K562 (cell line): ENCODE measurements at regions not wholly inside any gene's neighbourhood (a gene's known extent, or its start where the extent isn't known, plus 50 kb on each side); places are given as distances from the start of the nearest gene placed in this dataset.

Source experiments
- ATAC-seq: fragments of 200-7000 bp; cut with Tn5 transposase; 3 replicates; pipeline ENCODE4 v1.9.1; 2020; ENCODE audit warnings: moderate library complexity
- BruUV-seq: library from RNA; stranded (reverse); fragments of 400-500 nt; replicated peaks from 2 replicates; lab custom pipeline; 2021; lab: Mats Ljungman, UMichigan
- CTCF ChIA-PET: fragments of 300-600 bp; formaldehyde crosslinking; extraction: SDS; loops from one replicate; lab custom pipeline; 2021; ENCODE audit warnings: low intra/inter-chr PET ratio; lab: Yijun Ruan, JAX
- POLR2A ChIA-PET: fragments of 300-600, 350-650 bp; sonication (Branson Sonifier 250); formaldehyde crosslinking; extraction: SDS; loops from one replicate; lab custom pipeline; 2021; ENCODE audit warnings: antibody characterized with exemption, inconsistent platforms; lab: Yijun Ruan, JAX
- DNase-seq, 4 experiments: peaks; one replicate each; pipeline versions ENCODE4 v3.0.0 to v3.0.0-alpha.2; 2011 to 2018; ENCODE audit warnings: low spot score in 3 of 4, mixed read lengths in 3 of 4; ENCODE audit errors: extremely low read depth in 1 of 4
- FAIRE-seq: peaks from 2 replicates; lab custom pipeline; 2011; peaks lifted over from hg19 to GRCh38; lab: Jason Lieb, UNC
- H2AFZ ChIP-seq: 2 replicates; pipeline ENCODE4 v1.6.0; 2011; ENCODE audit warnings: low read depth, low read length, control low read depth, inconsistent platforms
- H3K27ac ChIP-seq: fragments of 200-600 bp; 3 replicates; pipeline ENCODE4 v1.8.0; 2011; ENCODE audit warnings: low read depth, mild to moderate bottlenecking, control low read depth, inconsistent platforms, low read length, moderate library complexity, mixed read lengths; ENCODE audit errors: extremely low read depth
- H3K27me3 ChIP-seq, 2 experiments: fragments of 300-600 bp in 1 of 2; 2 replicates in 1 of 2; 3 replicates in 1 of 2; pipeline versions ENCODE4 v1.6.0 to v1.8.0; 2011; ENCODE audit warnings: inconsistent platforms in 2 of 2, low read length in 2 of 2, mild to moderate bottlenecking in 1 of 2, mixed read lengths in 1 of 2, moderate library complexity in 1 of 2; ENCODE audit not compliant: control insufficient read depth in 2 of 2, insufficient read depth in 2 of 2
- H3K36me3 ChIP-seq: fragments of 300-600 bp; 3 replicates; pipeline ENCODE4 v1.8.0; 2011; ENCODE audit warnings: mild to moderate bottlenecking, low read length, inconsistent platforms; ENCODE audit not compliant: control insufficient read depth, insufficient read depth
- H3K4me1 ChIP-seq, 2 experiments: fragments of 200-600 bp in 1 of 2; replicated peaks in 1 of 2; 2 replicates in 1 of 2; 3 replicates in 1 of 2; pipeline versions ENCODE4 v1.5.1 to v1.8.0; 2011; ENCODE audit warnings: inconsistent platforms in 2 of 2, low read length in 2 of 2, mild to moderate bottlenecking in 1 of 2, mixed read lengths in 1 of 2, moderate library complexity in 1 of 2; ENCODE audit not compliant: control insufficient read depth in 2 of 2, insufficient read depth in 2 of 2
- H3K4me2 ChIP-seq: 2 replicates; pipeline ENCODE4 v1.6.1; 2011; ENCODE audit warnings: low read length, control low read depth, inconsistent platforms, mixed read lengths; ENCODE audit not compliant: insufficient read depth
- H3K4me3 ChIP-seq: fragments of 200-600 bp; sonication (generic), shearing (Covaris generic); 2 replicates; pipeline ENCODE4 v1.5.1; 2016; ENCODE audit warnings: control low read depth, inconsistent platforms
- H3K79me2 ChIP-seq: fragments of 200-600 bp; 3 replicates; pipeline ENCODE4 v1.8.0; 2011; ENCODE audit warnings: low read length, inconsistent platforms; ENCODE audit not compliant: control insufficient read depth, insufficient read depth
- H3K9ac ChIP-seq, 2 experiments: 2 replicates each; pipeline versions ENCODE4 v1.6.0 to v1.6.1; 2011; ENCODE audit warnings: low read depth in 2 of 2, low read length in 2 of 2, control low read depth in 1 of 2, inconsistent platforms in 1 of 2, mild to moderate bottlenecking in 1 of 2, mixed read lengths in 1 of 2; ENCODE audit not compliant: insufficient read depth in 1 of 2
- H3K9me1 ChIP-seq: one replicate; pipeline ENCODE4 v1.6.0; 2011; ENCODE audit warnings: inconsistent platforms, mild to moderate bottlenecking, low read length, moderate library complexity; ENCODE audit not compliant: control insufficient read depth, insufficient read depth
- H3K9me3 ChIP-seq: replicated peaks from 2 replicates; pipeline ENCODE4 v1.5.1; 2011; ENCODE audit warnings: low read depth, low read length, inconsistent platforms; ENCODE audit not compliant: control insufficient read depth, insufficient read depth
- H4K20me1 ChIP-seq: replicated peaks from 2 replicates; pipeline ENCODE4 v1.6.1; 2011; ENCODE audit warnings: low read length, inconsistent platforms, mixed read lengths; ENCODE audit not compliant: control insufficient read depth, insufficient read depth
- HMGN3 ChIP-seq: IDR thresholded peaks from 2 replicates; pipeline ENCODE4 v1.6.1; 2011; ENCODE audit warnings: borderline replicate concordance, low read depth, mild to moderate bottlenecking, mixed read lengths, low read length; ENCODE audit not compliant: insufficient read length; ENCODE audit errors: extremely low read depth
- ZFP91 ChIP-seq: sonication (generic); formaldehyde crosslinking; IDR thresholded peaks from 2 replicates; pipeline ENCODE4 v1.8.0; 2022; ENCODE audit warnings: mild to moderate bottlenecking, missing genetic modification reagents
- WGBS: fragments of 100-300 bp; shearing (Covaris generic); methylation state at CpG from one replicate; pipeline ENCODE4 v1.1.6; 2016; ENCODE audit warnings: low coverage, mixed read lengths; ENCODE audit not compliant: insufficient coverage; ENCODE audit errors: missing lambda C conversion rate; 5-methylcytosine and 5-hydroxymethylcytosine counted together
- in situ Hi-C: fragments of 300-500 bp; cut with MboI; formaldehyde crosslinking; loops from 4 replicates; pipeline ENCODE4 v1.15.0; 2018; ENCODE audit warnings: inconsistent platforms, mixed read lengths
- intact Hi-C: fragments of 100-400 bp; cut with micrococcal nuclease; formaldehyde crosslinking; loops from 2 replicates; pipeline ENCODE4 v1.14.2; 2022
- TF ChIP-seq, protein P1 (sequence below): sonication (generic); formaldehyde crosslinking; IDR thresholded peaks from 2 replicates; pipeline ENCODE4 v1.8.1; 2022; ENCODE audit warnings: missing genetic modification reagents
- TF ChIP-seq, protein P2 (sequence below): fragments of 250-450 bp; sonication (Bioruptor Pico); IDR thresholded peaks from 2 replicates; pipeline ENCODE4 v1.8.0; 2021; ENCODE audit warnings: moderate library complexity, mild to moderate bottlenecking, inconsistent platforms

- Histone ChIP-seq H3K79me2 (no peaks in the 10 kb centered on the region), H3K27ac (no peak overlapping the region), H3K36me3 (no peaks in the 10 kb centered on the region), H3K9ac (no peak overlapping the region), H3K4me2 (no peak overlapping the region), H3K4me1 (no peaks in the 10 kb centered on the region), H3K27me3 (no peaks in the 10 kb centered on the region), H3K9me3 (no peaks in the 10 kb centered on the region), H3K4me3 (no peak overlapping the region), H4K20me1 (no peaks in the 10 kb centered on the region), H2AFZ (no peak overlapping the region), H3K9me1 (no peaks in the 10 kb centered on the region)
- ChIA-PET CTCF (no interaction called here), POLR2A (no interaction called here)
- BruUV-seq, result no TSS peak
- in situ Hi-C loops, result no loop called here
- TF ChIP-seq ZFP91 (CRISPR knock-in tag) (no peak), HMGN3 (no peak)
- TF ChIP-seq, protein P1, sequence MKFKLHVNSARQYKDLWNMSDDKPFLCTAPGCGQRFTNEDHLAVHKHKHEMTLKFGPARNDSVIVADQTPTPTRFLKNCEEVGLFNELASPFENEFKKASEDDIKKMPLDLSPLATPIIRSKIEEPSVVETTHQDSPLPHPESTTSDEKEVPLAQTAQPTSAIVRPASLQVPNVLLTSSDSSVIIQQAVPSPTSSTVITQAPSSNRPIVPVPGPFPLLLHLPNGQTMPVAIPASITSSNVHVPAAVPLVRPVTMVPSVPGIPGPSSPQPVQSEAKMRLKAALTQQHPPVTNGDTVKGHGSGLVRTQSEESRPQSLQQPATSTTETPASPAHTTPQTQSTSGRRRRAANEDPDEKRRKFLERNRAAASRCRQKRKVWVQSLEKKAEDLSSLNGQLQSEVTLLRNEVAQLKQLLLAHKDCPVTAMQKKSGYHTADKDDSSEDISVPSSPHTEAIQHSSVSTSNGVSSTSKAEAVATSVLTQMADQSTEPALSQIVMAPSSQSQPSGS (CRISPR knock-in tag), result no peak
- TF ChIP-seq, protein P2, sequence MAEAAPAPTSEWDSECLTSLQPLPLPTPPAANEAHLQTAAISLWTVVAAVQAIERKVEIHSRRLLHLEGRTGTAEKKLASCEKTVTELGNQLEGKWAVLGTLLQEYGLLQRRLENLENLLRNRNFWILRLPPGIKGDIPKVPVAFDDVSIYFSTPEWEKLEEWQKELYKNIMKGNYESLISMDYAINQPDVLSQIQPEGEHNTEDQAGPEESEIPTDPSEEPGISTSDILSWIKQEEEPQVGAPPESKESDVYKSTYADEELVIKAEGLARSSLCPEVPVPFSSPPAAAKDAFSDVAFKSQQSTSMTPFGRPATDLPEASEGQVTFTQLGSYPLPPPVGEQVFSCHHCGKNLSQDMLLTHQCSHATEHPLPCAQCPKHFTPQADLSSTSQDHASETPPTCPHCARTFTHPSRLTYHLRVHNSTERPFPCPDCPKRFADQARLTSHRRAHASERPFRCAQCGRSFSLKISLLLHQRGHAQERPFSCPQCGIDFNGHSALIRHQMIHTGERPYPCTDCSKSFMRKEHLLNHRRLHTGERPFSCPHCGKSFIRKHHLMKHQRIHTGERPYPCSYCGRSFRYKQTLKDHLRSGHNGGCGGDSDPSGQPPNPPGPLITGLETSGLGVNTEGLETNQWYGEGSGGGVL (CRISPR knock-in tag), result no peak
- WGBS, result 0% methylated on average over 5 of the region's 5 CpGs
- no peak for FAIRE-seq
- no peak for ATAC-seq
- intact Hi-C loops, result no loop called here
- no peak for DNase-seq
Observed at GRCh38 chr13:93037780-93038179, 188.8 kb upstream of the GPC6 start.
